ENCODE measurements at regions not wholly inside any gene's neighbourhood (a gene's known extent, or its start where the extent isn't known, plus 50 kb on each side); places are given as distances from the start of the nearest gene placed in this dataset.

GRCh38 chr5:91269198-91269597 lies 113.9 kb downstream of the ARRDC3 start:
- no peak overlapping the region for H3K27ac Mint-ChIP-seq
- H3K9me3 Mint-ChIP-seq: peaks cover 6% of the 10 kb centered on the region
- peaks cover 9% of the 10 kb centered on the region for H3K4me1 Mint-ChIP-seq
- DNase-seq: no peak
- no peaks in the 10 kb centered on the region for H3K36me3 Mint-ChIP-seq (ENCODE audit: low read depth)
- H3K4me3 Mint-ChIP-seq: no peak overlapping the region
- TF ChIP-seq, protein P1, sequence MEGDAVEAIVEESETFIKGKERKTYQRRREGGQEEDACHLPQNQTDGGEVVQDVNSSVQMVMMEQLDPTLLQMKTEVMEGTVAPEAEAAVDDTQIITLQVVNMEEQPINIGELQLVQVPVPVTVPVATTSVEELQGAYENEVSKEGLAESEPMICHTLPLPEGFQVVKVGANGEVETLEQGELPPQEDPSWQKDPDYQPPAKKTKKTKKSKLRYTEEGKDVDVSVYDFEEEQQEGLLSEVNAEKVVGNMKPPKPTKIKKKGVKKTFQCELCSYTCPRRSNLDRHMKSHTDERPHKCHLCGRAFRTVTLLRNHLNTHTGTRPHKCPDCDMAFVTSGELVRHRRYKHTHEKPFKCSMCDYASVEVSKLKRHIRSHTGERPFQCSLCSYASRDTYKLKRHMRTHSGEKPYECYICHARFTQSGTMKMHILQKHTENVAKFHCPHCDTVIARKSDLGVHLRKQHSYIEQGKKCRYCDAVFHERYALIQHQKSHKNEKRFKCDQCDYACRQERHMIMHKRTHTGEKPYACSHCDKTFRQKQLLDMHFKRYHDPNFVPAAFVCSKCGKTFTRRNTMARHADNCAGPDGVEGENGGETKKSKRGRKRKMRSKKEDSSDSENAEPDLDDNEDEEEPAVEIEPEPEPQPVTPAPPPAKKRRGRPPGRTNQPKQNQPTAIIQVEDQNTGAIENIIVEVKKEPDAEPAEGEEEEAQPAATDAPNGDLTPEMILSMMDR (IDR thresholded peaks at IDR 0.05): no peak
- peaks cover 8% of the 10 kb centered on the region for H3K27me3 Mint-ChIP-seq (ENCODE audit: low read depth, poor library complexity)

DNA sequence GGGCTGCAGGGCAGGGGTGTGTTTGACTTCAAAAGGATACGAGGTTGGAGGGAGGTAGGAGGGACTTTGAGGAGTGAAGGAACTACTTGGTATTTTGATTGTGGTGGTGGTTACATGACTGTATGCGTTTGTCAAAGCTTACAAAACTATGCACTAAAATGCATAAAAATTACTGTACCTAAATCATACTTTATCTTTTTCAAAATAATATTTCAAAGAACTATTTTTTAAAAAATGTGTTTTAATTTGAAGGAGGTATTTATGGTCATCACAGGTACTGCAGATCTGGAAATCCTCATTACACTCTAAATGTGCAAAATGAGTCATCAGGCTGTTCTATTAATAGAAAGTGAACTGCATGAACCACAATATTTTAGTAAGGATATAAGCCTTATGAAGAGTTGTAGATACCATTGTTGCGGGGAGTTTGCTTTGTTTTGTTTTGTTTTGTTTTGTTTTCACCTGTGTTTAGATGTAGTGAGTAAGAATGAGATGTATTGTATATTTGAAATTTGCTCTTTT lies 116.9 kb downstream of the ARRDC3 start:
- Mint-ChIP-seq H3K27me3 (ENCODE audit: low read depth, poor library complexity) (peaks cover 8% of the 10 kb centered on the region), H3K4me1 (peaks cover 9% of the 10 kb centered on the region), H3K36me3 (ENCODE audit: low read depth) (no peaks in the 10 kb centered on the region), H3K9me3 (no peaks in the 10 kb centered on the region), H3K27ac (no peak overlapping the region), H3K4me3 (no peak overlapping the region)
- no peak for DNase-seq
- TF ChIP-seq, protein P1 (IDR thresholded peaks at IDR 0.05): no peak

DNA sequence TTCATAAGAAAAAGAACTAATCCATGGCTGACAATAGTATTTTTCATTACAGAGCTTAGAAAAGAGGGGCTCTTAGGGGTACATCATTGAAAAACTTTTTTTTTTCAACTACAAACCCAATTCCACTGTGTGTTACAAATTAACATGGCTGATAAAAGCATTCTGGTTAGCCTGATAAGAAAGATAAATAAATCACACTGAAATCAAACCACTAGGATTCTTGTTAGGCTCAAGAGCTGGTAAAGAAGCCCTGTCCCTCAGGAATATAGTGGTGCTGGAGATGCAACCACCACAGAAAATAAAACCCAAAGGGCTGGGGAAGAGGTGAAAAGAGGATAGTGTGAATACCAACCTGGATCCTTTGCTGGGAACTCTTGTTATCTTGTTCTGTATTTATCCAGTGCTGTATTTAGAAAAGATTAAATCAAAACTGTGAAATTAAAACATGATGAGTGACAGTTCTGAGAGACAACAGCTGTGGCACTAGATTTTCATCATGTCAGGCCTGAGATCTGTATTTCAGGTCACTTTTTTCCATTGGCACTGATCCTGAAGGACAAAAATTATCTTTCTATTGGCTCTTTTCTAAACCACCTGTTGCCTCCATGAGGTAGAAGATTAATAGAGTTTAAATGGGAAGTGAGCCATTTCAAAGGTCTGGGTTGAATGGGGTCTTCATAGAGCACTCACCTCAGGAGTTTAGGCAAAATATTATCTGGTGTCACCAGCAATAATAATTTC lies 118.6 kb downstream of the ARRDC3 start:
- H3K36me3 Mint-ChIP-seq (ENCODE audit: low read depth): no peaks in the 10 kb centered on the region
- H3K27me3 Mint-ChIP-seq (ENCODE audit: low read depth, poor library complexity): peaks cover 8% of the 10 kb centered on the region
- H3K4me1 Mint-ChIP-seq: peaks cover 8% of the 10 kb centered on the region
- no peak overlapping the region for H3K4me3 Mint-ChIP-seq
- H3K9me3 Mint-ChIP-seq: no peaks in the 10 kb centered on the region
- TF ChIP-seq, protein P1 (IDR thresholded peaks at IDR 0.05): no peak
- DNase-seq: no peak
- no peak overlapping the region for H3K27ac Mint-ChIP-seq

DNA sequence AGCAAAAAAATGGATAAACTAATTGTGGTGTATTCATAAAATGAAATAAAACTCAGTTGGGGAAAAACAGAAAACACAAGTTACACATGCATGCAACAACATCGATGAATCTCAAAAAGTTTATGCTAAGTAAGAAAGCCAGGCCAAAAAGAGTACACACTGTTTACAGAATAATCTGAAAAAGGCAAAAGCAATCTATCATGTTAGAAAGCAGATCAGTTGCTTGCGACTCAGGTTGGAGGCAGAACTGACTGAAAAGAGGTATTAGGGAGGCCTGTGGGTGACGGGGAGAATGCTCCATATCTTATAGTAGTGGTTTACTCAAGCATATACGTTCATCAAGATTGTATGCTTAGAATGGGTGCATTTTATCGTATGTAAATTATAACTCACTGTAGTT lies 119.2 kb downstream of the ARRDC3 start:
- Mint-ChIP-seq H3K4me3 (no peak overlapping the region), H3K27ac (no peak overlapping the region), H3K9me3 (no peaks in the 10 kb centered on the region), H3K4me1 (peaks cover 2% of the 10 kb centered on the region), H3K27me3 (ENCODE audit: low read depth, poor library complexity) (peaks cover 5% of the 10 kb centered on the region), H3K36me3 (ENCODE audit: low read depth) (no peaks in the 10 kb centered on the region)
- TF ChIP-seq, protein P1 (IDR thresholded peaks at IDR 0.05): no peak
- no peak for DNase-seq

DNA sequence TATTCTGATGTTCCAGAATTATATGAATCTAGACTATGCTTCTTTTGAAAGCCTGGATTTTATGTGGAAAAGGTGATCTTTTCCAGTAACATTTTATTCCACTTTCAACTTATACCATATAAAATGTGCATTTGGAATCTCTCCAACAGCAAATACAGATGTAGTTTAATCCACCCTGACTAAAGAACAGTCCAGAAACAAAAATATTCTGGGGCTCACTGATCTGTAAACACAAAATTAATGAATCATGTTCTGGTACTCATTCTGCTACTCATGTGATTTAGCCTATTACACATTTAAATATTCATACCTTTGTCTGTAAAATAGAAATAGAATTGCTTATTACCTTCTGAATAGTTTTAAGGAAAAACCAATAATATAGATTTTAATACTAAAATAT lies 125.8 kb downstream of the ARRDC3 start:
- no peak overlapping the region for H3K27ac Mint-ChIP-seq
- TF ChIP-seq, protein P1 (IDR thresholded peaks at IDR 0.05): no peak
- H3K36me3 Mint-ChIP-seq (ENCODE audit: low read depth): no peaks in the 10 kb centered on the region
- H3K9me3 Mint-ChIP-seq: no peaks in the 10 kb centered on the region
- DNase-seq: no peak
- H3K27me3 Mint-ChIP-seq (ENCODE audit: low read depth, poor library complexity): no peaks in the 10 kb centered on the region
- H3K4me1 Mint-ChIP-seq: peaks cover 8% of the 10 kb centered on the region
- H3K4me3 Mint-ChIP-seq: no peak overlapping the region

DNA sequence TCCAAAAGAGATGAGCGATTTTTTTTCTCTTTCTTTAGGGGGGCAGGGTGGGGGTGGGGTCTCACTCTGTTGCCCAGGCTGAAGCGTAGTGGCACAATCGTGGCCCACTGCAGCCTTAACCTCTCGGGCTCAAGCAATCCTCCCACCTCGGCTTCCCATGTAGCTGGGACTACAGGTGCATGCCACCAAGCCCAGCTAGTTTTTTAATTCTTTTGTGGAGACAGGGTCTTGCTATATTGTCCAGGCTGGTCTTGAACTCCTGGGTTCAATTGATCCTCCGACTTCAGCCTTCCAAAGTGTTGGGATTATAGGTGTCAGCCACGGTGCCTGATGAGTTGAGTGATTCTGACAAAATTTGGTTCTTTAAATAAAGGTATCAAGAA lies 127.0 kb downstream of the ARRDC3 start:
- Mint-ChIP-seq H3K9me3 (no peaks in the 10 kb centered on the region), H3K36me3 (ENCODE audit: low read depth) (no peaks in the 10 kb centered on the region), H3K27me3 (ENCODE audit: low read depth, poor library complexity) (no peaks in the 10 kb centered on the region), H3K4me1 (peaks cover 11% of the 10 kb centered on the region), H3K27ac (no peak overlapping the region), H3K4me3 (no peak overlapping the region)
- TF ChIP-seq, protein P1 (IDR thresholded peaks at IDR 0.05): no peak
- DNase-seq: no peak
